GM13977 (cell line): ENCODE measurements at regions not wholly inside any gene's neighbourhood (a gene's known extent, or its start where the extent isn't known, plus 50 kb on each side); places are given as distances from the start of the nearest gene placed in this dataset.
"Not testable (repeated sequence)": the region's sequence is repeated elsewhere in the genome, so short reads cannot be mapped to it uniquely, and the experiment has no call there.

Source experiments
- DNase-seq: peaks from one replicate; pipeline ENCODE4 v3.0.0; 2012; ENCODE audit warnings: low spot score
- CTCF ChIP-seq: IDR thresholded peaks from 2 replicates; pipeline ENCODE4 v1.5.1; 2012; ENCODE audit warnings: mild to moderate bottlenecking, control low read depth; ENCODE audit not compliant: insufficient read depth; ENCODE audit errors: extremely low read depth, missing control alignments
- in situ Hi-C: fragments of 300-500 bp; cut with MboI; formaldehyde crosslinking; loops from one replicate; pipeline ENCODE4 v1.12.0; 2022; ENCODE audit warnings: low sequenced_read_pairs, low pct_unique_long_range_greater_than_20kb, mixed read lengths, inconsistent platforms; ENCODE audit not compliant: unreplicated experiment

GRCh38 chr1:43108080-43108479, 64.0 kb downstream of the EBNA1BP2 start:
- no peak for TF ChIP-seq CTCF
- in situ Hi-C loops, result no loop called here
- DNase-seq, result no peak

GRCh38 chr1:43107664-43108063, 64.4 kb downstream of the EBNA1BP2 start:
- TF ChIP-seq CTCF, result no peak
- in situ Hi-C loops, result no loop called here
- DNase-seq, result no peak

GRCh38 chr1:43104027-43104763, 67.9 kb downstream of the EBNA1BP2 start:
- in situ Hi-C loops, result no loop called here
- no peak for DNase-seq
- TF ChIP-seq CTCF, result no peak

GRCh38 chr1:43101061-43101460, 71.0 kb downstream of the EBNA1BP2 start:
- in situ Hi-C loops, result no loop called here
- no peak for TF ChIP-seq CTCF
- DNase-seq, result no peak

GRCh38 chr1:43098200-43098599, 73.9 kb downstream of the EBNA1BP2 start:
- in situ Hi-C loops, result no loop called here
- TF ChIP-seq CTCF, result no peak
- no peak for DNase-seq

DNA sequence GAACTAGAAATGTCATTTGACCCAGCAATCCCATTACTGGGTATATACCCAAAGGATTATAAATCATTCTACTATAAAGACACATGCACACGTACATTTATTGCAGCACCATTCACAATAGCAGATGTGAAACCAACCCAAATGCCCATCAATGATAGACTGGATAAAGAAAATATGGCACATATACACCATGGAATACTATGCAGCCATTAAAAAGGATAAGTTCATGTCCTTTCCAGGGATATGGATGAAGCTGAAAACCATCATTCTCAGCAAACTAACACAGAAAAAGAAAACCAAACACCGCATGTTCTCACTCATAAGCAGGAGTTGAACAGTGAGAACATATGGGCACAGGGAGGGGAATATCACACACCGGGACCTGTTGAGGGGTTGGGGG, 75.6 kb downstream of the EBNA1BP2 start:
- in situ Hi-C loops, result not testable (repeated sequence)

GRCh38 chr1:43090812-43091211, 81.3 kb downstream of the EBNA1BP2 start:
- DNase-seq, in situ Hi-C loops: not testable (repeated sequence)

More for the DNA sequence above, 75.6 kb downstream of the EBNA1BP2 start:
- DNase-seq, result not testable (repeated sequence)

- DNase-seq, in situ Hi-C loops: not testable (repeated sequence)
Measured at GRCh38 chr1:43090157-43090556, 81.9 kb downstream of the EBNA1BP2 start.
